ENCODE measurements at regions not wholly inside any gene's neighbourhood (a gene's known extent, or its start where the extent isn't known, plus 50 kb on each side); places are given as distances from the start of the nearest gene placed in this dataset.

GRCh38 chr2:57862153-57862552, 184.5 kb upstream of the VRK2 start:
- no peak for DNase-seq

- DNase-seq, result no peak
These were observed 183.9 kb upstream of the VRK2 start for GRCh38 chr2:57862727-57863126.

GRCh38 chr2:57864926-57865325, 181.7 kb upstream of the VRK2 start:
- DNase-seq, result no peak

GRCh38 chr2:57867730-57868129, 178.9 kb upstream of the VRK2 start:
- DNase-seq, result no peak

- no peak for DNase-seq
These were observed 177.9 kb upstream of the VRK2 start for GRCh38 chr2:57868619-57869139.

- DNase-seq, result no peak
These were observed 176.8 kb upstream of the VRK2 start for GRCh38 chr2:57869758-57870344.

- no peak for DNase-seq
These were observed 170.3 kb upstream of the VRK2 start for GRCh38 chr2:57876313-57876712.

- no peak for DNase-seq
These were observed 168.8 kb upstream of the VRK2 start for GRCh38 chr2:57877811-57878170.

- DNase-seq, result no peak
These were observed 168.3 kb upstream of the VRK2 start for GRCh38 chr2:57878171-57878865.

GRCh38 chr2:57878866-57879210, 167.8 kb upstream of the VRK2 start:
- no peak for DNase-seq

- no peak for DNase-seq
These were observed 166.2 kb upstream of the VRK2 start for GRCh38 chr2:57880446-57880845.

GRCh38 chr2:57880967-57881366, 165.6 kb upstream of the VRK2 start:
- no peak for DNase-seq

- DNase-seq, result no peak
These were observed 164.4 kb upstream of the VRK2 start for GRCh38 chr2:57881998-57882888.

- DNase-seq, result no peak
These were observed 163.6 kb upstream of the VRK2 start for GRCh38 chr2:57882895-57883515.

- DNase-seq, result no peak
These were observed 162.3 kb upstream of the VRK2 start for GRCh38 chr2:57884281-57884680.

GRCh38 chr2:57885742-57886141, 160.9 kb upstream of the VRK2 start:
- no peak for DNase-seq

- DNase-seq, result no peak
These were observed 160.3 kb upstream of the VRK2 start for GRCh38 chr2:57886161-57886786.

GRCh38 chr2:57888463-57888862, 158.1 kb upstream of the VRK2 start:
- DNase-seq, result no peak

GRCh38 chr2:57890464-57890863, 156.1 kb upstream of the VRK2 start:
- no peak for DNase-seq

GRCh38 chr2:57891086-57891712, 155.4 kb upstream of the VRK2 start:
- DNase-seq, result no peak

GRCh38 chr2:57892920-57893319, 153.7 kb upstream of the VRK2 start:
- no peak for DNase-seq

- DNase-seq, result no peak
These were observed 153.3 kb upstream of the VRK2 start for GRCh38 chr2:57893347-57893746.

All from SW 1271 (cell line).